IPS-18c (cell line): ENCODE measurements at regions not wholly inside any gene's neighbourhood (a gene's known extent, or its start where the extent isn't known, plus 50 kb on each side); places are given as distances from the start of the nearest gene placed in this dataset.
"Not testable (repeated sequence)": the region's sequence is repeated elsewhere in the genome, so short reads cannot be mapped to it uniquely, and the experiment has no call there.

Experiments used
- H3K4me3 ChIP-seq: 2 replicates; pipeline ENCODE4 v1.7.0; 2013; ENCODE audit warnings: low read depth, mild to moderate bottlenecking, low read length, moderate library complexity; ENCODE audit not compliant: insufficient read depth
- H3K9me3 ChIP-seq: one replicate; pipeline ENCODE4 v1.6.1; 2013; ENCODE audit warnings: mild to moderate bottlenecking, low read length, moderate library complexity; ENCODE audit not compliant: control insufficient read depth, insufficient read depth

GRCh38 chr14:28121512-28122297, 644.9 kb upstream of the FOXG1 start:
- Histone ChIP-seq H3K9me3 (no peaks in the 10 kb centered on the region), H3K4me3 (no peak overlapping the region)

GRCh38 chr14:28130610-28131284, 635.8 kb upstream of the FOXG1 start:
- Histone ChIP-seq H3K9me3 (no peaks in the 10 kb centered on the region), H3K4me3 (no peak overlapping the region)

GRCh38 chr14:28138341-28138740, 628.2 kb upstream of the FOXG1 start:
- no peaks in the 10 kb centered on the region for H3K9me3 ChIP-seq

GRCh38 chr14:28141662-28142061, 624.9 kb upstream of the FOXG1 start:
- no peak overlapping the region for H3K4me3 ChIP-seq

More at GRCh38 chr14:28138341-28138740, 628.2 kb upstream of the FOXG1 start:
- no peak overlapping the region for H3K4me3 ChIP-seq

GRCh38 chr14:28142400-28143015, 624.1 kb upstream of the FOXG1 start:
- H3K9me3 ChIP-seq, result no peaks in the 10 kb centered on the region
- no peak overlapping the region for H3K4me3 ChIP-seq

More at GRCh38 chr14:28141662-28142061, 624.9 kb upstream of the FOXG1 start:
- no peaks in the 10 kb centered on the region for H3K9me3 ChIP-seq

- no peaks in the 10 kb centered on the region for H3K9me3 ChIP-seq
- H3K4me3 ChIP-seq, result no peak overlapping the region
These were observed 623.3 kb upstream of the FOXG1 start for GRCh38 chr14:28143316-28143715.

GRCh38 chr14:28151926-28152325, 614.7 kb upstream of the FOXG1 start:
- Histone ChIP-seq H3K4me3 (no peak overlapping the region), H3K9me3 (no peaks in the 10 kb centered on the region)

- Histone ChIP-seq H3K9me3 (no peaks in the 10 kb centered on the region), H3K4me3 (no peak overlapping the region)
These were observed 614.0 kb upstream of the FOXG1 start for GRCh38 chr14:28152453-28153044.

- no peaks in the 10 kb centered on the region for H3K9me3 ChIP-seq
- H3K4me3 ChIP-seq, result no peak overlapping the region
These were observed 609.2 kb upstream of the FOXG1 start for GRCh38 chr14:28157289-28157869.

GRCh38 chr14:28157887-28158791, 608.4 kb upstream of the FOXG1 start:
- Histone ChIP-seq H3K9me3 (no peaks in the 10 kb centered on the region), H3K4me3 (no peak overlapping the region)

- no peak overlapping the region for H3K4me3 ChIP-seq
- no peaks in the 10 kb centered on the region for H3K9me3 ChIP-seq
These were observed 605.5 kb upstream of the FOXG1 start for GRCh38 chr14:28161040-28161439.

- no peak overlapping the region for H3K4me3 ChIP-seq
- H3K9me3 ChIP-seq, result peaks cover 2% of the 10 kb centered on the region
These were observed 603.4 kb upstream of the FOXG1 start for GRCh38 chr14:28163233-28163632.

- H3K4me3 ChIP-seq, result no peak overlapping the region
- H3K9me3 ChIP-seq, result peaks cover 2% of the 10 kb centered on the region
These were observed 602.7 kb upstream of the FOXG1 start for GRCh38 chr14:28163897-28164296.

GRCh38 chr14:28187902-28188830, 578.4 kb upstream of the FOXG1 start:
- H3K4me3 ChIP-seq, result peak overlapping the region; percentile 51
- H3K9me3 ChIP-seq, result not testable (repeated sequence)

GRCh38 chr14:28196878-28197277, 569.7 kb upstream of the FOXG1 start:
- H3K9me3 ChIP-seq, result no peaks in the 10 kb centered on the region
- no peak overlapping the region for H3K4me3 ChIP-seq

- Histone ChIP-seq H3K9me3 (no peaks in the 10 kb centered on the region), H3K4me3 (no peak overlapping the region)
These were observed 546.2 kb upstream of the FOXG1 start for GRCh38 chr14:28220391-28220790.
